Epidermal melanocyte (primary cell): ENCODE measurements at regions not wholly inside any gene's neighbourhood (a gene's known extent, or its start where the extent isn't known, plus 50 kb on each side); places are given as distances from the start of the nearest gene placed in this dataset.
"Not testable (repeated sequence)": the region's sequence is repeated elsewhere in the genome, so short reads cannot be mapped to it uniquely, and the experiment has no call there.

ENCODE experiments used
- DNase-seq: peaks from one replicate; pipeline ENCODE4 v3.0.0; 2011; ENCODE audit warnings: low spot score; ENCODE audit not compliant: insufficient read length

DNA sequence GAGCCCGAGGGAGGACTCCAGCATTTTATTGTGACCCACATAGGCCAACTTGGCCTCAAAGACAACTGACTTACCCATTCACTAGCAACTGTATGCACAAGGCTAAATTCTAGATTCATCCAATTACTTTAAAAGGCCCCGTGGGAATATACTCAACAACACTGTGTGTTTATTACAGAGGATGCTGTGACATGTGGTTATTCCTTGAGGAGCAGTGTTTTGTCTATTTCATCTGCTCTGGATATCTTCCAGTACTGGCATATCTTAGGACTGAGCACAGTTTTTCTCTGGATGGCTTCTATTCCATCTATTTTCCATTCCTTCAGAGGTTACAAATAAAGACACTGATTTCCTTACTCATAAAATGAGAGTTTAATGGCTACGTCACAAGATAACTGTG lies 87.2 kb upstream of the KRAS start:
- DNase-seq = no peak

DNA sequence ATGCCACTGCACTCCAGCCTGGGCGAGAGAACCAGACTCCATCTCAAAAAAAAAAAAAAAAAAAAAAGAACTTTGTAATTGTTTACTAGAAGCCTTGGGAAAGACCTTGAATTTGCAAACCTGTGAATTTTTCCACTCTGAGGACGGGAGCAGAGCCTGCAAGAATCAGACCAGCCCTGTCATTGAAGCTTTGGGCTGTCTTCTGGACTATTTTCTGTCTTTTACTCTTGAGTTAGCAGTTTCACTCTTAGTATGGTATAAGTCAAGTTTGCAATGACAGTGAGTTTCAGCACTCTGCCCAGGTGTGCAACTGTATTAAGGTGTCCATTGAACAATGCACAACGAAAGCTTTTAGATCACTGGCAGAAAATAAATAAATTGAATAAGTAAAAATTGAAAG lies 81.4 kb upstream of the KRAS start:
- DNase-seq = no peak

DNA sequence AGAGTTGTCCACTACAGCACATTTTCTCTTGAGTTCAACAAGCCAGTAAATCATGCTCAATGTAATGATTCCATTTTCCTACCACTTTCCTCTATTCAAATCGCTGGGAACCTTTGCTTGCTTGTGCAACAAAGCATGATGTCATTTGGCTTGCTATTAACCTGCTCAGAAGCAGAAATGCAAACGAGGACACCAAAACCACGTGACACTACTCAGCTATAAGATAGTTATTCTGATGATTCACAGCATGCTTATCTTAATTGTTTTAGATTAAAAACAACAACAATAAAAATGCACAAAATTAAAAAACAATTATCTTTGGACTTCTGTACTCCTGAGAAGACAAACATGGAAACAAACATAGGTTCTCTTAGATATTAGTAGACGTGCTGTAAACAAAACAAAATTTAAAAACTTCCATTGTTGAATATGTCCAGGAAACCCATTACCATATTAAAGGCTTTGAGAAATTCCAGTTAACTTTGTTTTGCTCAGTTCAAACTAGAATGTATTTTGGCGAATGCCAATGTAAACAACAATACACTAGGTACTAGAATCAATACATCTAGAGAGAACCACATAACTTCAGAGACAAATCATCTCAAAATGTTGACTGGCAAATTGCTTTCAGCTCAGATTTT lies 77.5 kb upstream of the KRAS start:
- no peak for DNase-seq

DNA sequence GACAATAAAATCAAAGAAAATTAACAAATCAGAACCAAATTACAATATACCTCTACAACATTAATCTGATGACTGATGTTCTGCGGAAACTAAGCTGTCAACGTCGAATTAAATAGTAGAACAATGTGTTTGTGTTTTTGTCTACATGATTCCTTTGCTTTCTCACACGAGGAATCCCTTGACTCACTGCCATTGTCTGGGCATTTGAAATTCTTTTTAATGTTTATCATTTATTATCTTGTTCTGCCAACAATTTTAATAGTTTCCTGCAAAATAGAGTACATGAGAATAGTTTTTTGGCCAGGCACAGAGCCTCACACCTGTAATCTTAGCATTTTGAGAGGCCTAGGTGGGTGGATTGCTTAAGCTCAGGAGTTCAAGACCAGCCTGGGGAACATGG lies 76.6 kb upstream of the KRAS start:
- DNase-seq = no peak

DNA sequence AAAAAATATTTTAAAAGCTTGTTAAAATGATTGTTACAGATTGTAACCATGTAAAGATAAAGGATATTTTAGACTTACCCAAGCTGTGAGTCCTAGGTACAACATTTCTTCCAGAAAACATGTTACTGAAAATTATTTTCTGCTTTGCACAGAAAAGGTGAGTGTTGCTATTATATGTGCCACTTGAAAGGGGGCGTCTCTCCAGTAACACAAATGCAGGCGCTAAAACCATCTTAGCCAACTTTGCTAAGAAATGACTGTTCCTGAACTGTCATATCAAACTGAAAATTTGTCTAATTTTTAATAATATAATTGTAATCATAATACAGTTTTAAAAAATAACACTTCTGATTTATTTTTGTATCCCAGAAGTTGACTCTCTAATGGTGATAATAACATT lies 75.6 kb upstream of the KRAS start:
- DNase-seq = no peak

DNA sequence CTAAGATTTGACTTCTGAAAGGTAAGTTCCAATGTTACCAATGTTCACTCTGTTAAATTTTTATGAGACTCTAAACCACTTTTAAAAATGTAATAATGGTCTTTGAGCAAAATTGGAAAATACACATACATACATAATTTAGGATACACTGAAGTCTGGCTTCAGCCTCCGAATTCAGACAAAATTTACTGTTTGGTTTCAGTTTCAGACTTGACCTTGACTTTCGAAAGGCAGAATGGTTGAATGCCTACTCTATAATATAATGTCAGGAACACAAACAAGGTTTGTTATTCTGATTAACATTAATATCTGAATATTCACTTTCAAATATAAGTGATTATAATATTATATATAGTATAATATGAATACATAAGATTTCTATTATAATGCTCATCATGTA lies 74.1 kb upstream of the KRAS start:
- no peak for DNase-seq

DNA sequence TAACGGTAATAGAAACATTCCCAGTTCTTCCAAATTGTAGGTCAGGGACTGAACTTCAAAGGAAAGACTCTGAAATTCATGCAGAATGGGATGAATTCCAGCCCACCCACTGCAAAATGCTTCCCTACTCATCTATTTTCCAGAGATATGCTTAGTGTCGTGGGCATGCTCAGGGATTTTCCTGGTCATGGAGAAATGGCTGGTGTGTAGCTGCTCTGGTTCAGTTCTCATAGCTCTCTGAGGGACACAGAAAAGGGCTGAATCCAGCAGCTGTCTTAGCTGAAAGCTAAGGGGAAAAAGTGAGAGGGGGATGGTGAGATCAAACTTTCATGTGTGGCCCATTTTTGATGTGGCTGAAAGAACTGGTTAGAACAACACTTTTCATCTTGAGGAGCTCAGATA lies 72.9 kb upstream of the KRAS start:
- DNase-seq = no peak

DNA sequence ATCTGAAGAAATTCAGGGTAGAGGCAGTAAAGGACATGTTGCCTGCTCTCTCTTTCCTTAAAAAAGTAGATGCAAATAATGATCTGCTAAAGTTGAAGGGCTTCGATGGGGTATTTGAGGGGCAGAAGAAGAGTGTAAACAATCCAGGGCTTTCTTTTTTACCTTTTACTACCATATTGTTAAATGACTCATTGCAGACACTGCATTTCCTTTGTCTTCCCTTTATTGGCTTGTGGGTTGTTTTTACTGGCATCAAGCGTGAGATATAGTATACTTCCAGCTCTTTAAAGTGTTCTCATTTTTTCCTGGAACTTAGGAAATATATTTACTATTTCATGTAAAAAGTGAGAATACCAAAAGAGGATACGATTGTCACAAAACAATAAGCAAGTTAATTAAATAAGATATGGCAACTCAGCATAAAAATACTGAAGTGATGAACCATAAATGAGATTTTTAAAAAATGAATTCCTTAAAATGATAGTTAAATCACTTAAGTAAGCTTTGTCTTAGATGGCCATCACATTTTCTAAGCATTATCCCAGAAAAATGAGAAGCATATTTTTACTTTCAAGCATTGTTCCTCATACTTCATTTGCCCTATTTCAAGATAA lies 72.3 kb upstream of the KRAS start:
- DNase-seq = no peak

DNA sequence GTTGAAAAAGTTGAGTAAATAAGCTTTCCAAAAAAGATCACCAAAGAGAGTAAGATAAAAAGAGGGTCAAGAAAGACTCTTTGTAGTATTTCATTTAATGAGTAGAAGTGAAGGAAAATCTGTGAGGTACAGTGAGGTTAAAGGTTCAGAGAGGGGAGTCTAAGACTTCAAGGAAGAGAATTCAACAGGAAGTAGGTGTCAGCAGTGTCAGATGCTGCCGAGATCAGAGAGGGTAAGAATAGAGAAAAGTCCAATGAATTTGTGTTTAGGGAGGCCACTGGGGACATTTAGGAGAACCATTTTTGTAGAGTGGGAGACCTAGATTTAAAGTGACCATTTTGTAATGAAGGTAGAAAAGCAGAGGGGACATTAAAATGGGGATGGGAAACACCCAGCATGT lies 71.6 kb upstream of the KRAS start:
- no peak for DNase-seq

DNA sequence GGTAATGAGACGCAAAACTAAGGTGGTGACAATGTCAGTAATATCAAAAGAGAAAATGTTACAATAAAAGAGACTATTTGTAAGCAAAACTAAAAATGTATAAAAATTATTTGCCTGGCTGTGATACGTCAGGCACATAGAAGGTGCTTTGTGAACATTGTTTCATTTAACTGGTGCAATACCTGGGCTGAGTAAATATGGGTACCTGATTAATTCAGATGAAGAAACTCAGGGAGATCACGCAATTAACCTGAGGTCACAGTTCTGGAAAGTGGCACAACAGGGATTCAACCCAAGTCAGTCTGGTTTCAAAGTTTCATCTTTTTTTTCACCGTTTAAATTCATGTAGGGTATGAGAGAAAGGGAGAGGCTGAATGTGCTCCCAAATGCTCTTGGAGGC lies 71.0 kb upstream of the KRAS start:
- DNase-seq = no peak

DNA sequence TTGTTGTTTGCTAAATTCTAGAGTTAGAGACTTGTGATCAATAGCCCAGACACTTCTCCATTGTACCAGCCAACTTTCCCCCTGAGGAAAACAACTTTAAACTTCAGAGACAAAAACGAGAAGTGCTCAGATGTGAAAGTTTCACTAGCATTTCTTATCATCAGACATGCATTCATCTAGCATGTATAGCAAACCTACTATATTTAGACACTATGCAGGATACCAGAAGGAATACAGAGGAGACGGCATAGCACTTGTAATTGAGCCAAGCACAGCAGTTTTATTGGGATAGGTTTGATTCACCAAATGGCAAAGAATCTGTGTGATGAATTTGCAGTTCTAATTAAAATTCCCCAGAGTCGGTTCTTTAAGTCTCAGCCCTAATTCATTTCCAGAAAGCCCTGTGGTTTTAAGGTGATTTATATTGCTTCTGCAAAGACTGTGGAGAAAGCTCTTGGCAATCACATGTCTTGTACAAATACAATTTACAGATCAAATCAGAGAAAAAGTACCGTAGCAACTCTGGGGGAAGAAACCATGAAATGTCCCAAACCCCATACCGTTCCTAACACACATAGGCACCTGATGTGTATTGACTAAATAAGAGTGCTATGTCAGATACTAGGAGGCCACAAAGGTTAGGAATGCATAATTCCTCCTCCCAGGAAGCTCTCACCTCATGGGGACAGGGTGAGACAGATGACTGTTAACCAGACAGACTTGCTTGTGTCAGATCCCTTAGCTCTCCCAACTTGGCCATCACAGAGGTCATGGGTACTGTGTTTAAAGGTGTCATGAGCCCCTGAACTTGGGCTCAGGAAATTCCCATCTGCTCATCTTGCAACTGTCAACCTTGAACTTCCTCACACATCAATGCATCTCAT lies 69.6 kb upstream of the KRAS start:
- no peak for DNase-seq

DNA sequence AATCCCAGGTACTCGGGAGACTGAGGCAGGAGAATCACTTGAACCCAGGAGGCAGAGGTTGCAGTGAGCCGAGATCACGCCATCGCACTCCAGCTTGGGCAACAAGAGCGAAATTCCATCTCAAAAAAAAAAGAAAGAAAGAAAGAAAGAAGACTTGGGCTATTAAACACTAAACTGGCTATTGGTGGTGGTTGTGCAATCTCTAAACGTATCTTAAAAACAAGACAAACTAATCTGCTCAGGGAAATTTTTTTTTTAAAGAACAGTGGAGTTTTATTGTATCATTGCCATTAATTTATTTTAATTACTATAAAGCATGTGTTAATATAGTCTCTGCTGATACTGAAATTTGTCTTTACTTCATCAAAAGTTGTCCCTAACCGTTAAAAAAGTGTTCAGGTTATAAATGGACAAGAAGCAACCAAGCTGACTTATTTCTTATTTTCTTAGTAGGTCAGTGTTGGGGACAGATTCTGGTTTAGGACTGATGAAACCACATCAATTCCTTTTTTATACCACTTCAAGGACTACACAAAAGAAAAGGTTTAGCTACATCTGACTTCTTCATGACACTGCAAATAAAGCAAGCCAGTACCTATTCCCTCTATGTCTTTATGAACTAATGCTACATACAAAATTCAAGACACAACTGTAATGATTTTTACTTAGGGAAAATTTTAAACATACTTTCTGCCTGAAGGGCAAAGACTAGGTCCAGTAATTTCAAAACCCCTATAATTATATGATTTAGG lies 68.7 kb upstream of the KRAS start:
- no peak for DNase-seq

DNA sequence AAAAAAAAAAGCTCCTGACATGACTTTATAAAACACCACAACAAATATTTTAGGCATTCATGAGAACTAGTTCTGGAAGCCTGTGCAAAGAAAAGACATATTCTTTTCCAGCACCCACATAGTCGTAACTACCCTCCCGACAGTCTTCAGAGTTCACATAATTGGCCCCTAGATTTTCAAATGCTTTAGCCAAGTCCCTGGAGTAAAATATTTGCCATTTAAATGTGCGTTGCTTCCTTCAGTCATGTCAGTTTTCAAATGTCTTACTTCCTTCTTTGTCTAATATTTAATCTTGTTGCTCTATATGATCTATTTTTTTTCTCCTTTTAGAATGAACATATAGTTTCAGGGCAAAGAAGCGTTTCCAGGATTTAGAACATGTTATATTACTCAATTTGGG lies 66.8 kb upstream of the KRAS start:
- no peak for DNase-seq

DNA sequence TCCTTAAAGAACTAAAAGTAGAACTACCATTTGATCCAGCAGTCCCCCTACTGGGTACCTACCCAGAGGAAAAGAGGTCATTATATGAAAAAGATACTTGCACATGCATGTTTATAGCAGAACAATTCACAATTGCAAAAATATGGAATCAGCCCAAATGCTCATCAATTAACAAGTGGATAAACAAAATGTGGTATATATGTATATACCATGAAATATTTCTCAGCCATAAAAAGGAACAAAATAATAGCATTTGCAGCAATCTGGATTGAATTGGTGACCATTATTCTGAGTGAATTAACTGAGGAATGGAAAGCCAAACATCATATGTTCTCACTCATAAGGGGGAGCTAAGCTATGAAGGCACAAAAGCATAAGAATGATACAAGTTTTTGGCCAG lies 64.7 kb upstream of the KRAS start:
- no peak for DNase-seq

DNA sequence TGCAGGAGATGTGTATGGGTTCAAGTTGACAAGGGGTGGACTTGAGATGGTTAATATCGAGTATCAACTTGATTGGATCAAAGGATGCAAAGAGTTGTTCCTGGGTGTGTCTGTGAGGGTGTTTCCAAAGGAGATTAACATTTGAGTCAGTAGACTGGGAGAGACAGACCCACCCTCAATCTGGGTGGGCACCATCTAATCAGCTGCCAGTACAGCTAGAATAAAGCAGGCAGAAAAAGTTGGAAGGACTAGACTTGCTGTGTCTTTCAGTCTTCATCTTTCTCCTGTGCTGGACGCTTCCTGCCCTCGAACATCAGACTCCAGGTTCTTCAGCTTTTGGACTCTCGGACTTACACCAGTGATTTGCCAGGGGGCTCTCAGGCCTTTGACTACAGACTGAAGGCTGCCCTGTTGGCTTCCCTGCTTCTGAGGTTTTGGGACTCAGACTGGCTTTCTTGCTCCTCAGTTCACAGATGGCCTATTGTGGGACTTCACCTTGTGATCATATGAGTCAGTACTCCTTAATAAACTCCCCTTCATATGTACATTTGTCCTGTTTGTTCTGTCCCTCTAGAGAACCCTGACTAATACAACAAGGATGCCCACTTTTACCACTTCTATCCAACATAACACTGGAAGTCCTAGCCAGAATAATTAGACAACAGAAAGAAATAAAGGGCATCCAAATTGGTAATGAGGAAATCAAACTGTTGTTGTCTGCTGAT lies 62.7 kb upstream of the KRAS start:
- DNase-seq = not testable (repeated sequence)

DNA sequence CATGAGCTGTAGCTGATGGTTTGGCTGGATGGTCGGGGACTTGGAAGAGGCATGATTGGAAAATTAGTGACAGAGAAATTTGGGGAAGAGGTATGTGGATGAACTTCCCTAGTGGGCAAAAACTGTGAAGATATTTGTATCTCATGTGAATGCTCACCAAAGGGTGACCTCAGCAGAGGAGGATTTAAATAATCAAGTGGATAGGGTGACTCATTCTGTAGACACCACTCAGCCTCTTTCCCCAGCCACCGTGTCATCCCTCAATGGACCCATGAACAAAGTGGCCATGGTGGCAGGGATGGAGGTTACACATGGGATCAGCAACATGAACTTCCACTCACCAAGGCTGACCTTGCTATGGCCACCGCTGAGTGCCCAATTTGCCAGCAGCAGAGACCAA lies 60.8 kb upstream of the KRAS start:
- DNase-seq = no peak

DNA sequence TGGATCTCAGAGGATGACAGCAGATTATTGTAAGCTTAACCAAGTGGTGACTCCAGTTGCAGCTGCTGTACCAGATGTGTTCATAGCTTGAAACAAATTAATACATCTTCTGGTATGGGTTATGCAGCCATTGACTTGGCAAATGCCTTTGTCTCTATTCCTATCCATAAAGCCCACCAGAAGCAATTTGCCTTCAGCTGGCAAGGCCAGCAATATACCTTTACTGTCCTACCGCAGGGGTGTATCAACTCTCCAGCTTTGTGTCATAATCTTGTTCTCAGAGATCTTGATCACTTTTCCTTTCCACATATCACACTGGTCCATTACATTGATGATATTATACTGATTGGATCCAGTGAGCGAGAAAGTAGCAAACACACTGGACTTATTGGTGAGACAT lies 59.3 kb upstream of the KRAS start:
- DNase-seq = not testable (repeated sequence)

DNA sequence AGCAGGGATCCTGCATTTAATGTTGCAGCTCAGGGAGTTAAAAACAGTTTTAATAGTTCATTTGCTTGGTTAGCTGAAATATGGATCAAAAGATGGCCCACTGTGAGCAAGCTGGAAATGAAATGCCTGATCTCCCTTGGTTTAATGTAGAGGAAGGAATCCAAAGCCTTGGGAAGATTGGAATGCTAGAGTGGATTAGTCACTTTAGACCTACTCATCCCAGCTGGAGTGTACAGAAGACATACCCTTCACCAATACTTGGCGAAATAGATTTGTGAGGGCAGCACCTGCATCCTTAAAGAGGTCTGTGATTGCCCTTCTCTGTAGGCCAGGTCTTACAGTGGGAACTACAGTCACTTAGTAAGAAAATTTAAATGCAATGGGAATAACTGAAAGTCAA lies 58.0 kb upstream of the KRAS start:
- DNase-seq = no peak

DNA sequence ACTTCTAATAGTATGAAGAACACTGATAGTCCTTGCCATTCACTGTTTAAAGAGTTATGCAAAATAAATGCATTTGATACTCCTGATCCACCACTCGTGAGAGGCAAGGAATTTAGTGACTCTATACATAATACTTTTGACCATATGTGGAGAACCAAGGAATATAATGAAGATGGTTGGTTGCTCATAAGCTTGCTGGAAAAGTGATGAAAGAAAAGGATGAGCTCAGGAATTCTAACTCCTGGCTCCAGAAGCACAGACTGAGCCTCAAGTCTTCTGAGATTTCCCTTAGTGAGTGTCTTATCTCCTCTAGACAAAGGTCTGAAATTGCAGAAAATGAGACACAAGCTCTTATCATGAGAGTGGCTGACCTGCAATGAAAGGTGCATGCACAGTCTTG lies 57.1 kb upstream of the KRAS start:
- DNase-seq = no peak

DNA sequence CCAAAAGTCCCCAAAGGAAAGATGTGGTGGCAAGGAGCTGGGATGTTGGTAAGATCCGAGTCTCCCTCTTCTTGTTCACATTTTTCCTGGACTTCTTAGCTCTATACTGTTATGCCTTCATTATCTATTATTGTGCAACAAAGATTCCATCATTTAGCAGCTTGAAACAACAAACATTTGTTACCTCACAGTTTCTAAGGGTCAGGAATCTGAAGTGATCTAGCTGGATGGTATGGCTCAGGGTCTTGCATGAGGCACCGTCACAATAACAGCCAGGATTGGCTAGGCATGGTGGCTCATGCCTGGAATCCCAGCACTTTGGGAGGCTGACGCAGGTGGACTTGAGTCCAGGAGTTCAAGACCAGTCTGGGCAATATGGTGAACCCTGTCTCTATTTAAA lies 51.1 kb upstream of the KRAS start:
- DNase-seq = no peak
